Ovary (tissue), 3 donors: ENCODE measurements at regions not wholly inside any gene's neighbourhood (a gene's known extent, or its start where the extent isn't known, plus 50 kb on each side); places are given as distances from the start of the nearest gene placed in this dataset.

Experiments
- EP300 ChIP-seq: sonication (generic); formaldehyde crosslinking; IDR thresholded peaks from one replicate; pipeline ENCODE4 v1.6.1; 2017; ENCODE audit warnings: antibody characterized with exemption
- POLR2A ChIP-seq: fragments of 450-650 bp; IDR thresholded peaks from one replicate; pipeline ENCODE4 v1.6.1; 2017; ENCODE audit warnings: antibody characterized with exemption, mild to moderate bottlenecking, moderate library complexity
- TF ChIP-seq, protein P1 (sequence below), 3 donors: fragments of 450-650 bp in 2 of 3; fragments of 200-600 bp in 1 of 3; IDR thresholded peaks; one replicate each; pipeline versions ENCODE4 v1.5.1 to v1.8.0; 2016 to 2022; ENCODE audit warnings: antibody characterized with exemption in 3 of 3, mild to moderate bottlenecking in 1 of 3
- donor health status: DM: no; HTN: no; CAD: no.

DNA sequence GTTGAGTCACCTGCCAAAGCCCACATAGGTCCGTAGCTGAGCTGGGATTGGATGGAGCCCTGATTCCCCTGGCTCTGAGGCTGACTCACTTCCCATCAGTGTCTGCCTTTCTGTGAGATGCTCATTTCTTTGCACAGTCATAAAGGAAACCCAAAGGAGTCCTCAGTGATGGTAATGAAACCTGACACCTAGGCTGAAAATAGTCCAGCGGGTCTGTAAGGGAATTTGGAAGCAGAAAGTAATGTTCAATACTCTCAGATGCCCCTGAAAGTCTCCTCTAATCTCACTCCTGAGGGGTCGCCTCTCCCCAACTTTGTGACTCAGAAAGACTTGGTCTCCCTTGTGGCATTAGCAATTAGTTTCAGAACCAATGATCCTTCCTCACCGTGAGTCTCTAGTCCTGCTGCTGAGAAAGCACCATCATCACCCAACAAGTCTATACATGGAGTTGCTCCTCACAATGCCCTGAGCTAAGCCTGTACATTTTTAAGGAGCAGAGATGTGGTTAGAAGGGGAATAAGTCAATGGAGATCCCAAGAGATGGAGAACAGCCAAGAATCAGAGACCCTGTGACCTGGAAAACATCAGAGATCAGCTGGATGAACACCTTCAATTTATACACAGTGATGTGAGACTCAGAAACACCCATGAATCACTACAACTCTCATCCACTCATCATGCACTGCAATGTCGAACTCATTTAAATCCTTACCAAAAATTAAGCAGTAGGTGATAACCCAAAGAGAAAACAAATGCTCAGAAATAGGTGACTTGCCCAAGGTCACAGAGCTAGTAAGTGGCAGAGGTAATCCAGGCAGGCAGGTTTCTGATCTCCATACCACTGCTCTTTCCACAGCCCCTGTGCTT lies 219.0 kb upstream of the CPEB2 start:
- TF ChIP-seq, protein P1, sequence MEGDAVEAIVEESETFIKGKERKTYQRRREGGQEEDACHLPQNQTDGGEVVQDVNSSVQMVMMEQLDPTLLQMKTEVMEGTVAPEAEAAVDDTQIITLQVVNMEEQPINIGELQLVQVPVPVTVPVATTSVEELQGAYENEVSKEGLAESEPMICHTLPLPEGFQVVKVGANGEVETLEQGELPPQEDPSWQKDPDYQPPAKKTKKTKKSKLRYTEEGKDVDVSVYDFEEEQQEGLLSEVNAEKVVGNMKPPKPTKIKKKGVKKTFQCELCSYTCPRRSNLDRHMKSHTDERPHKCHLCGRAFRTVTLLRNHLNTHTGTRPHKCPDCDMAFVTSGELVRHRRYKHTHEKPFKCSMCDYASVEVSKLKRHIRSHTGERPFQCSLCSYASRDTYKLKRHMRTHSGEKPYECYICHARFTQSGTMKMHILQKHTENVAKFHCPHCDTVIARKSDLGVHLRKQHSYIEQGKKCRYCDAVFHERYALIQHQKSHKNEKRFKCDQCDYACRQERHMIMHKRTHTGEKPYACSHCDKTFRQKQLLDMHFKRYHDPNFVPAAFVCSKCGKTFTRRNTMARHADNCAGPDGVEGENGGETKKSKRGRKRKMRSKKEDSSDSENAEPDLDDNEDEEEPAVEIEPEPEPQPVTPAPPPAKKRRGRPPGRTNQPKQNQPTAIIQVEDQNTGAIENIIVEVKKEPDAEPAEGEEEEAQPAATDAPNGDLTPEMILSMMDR (IDR thresholded peaks at IDR 0.05) = no peak
- TF ChIP-seq POLR2A (no peak), EP300 (no peak)
